SJSA1 (cell line): ENCODE measurements at regions not wholly inside any gene's neighbourhood (a gene's known extent, or its start where the extent isn't known, plus 50 kb on each side); places are given as distances from the start of the nearest gene placed in this dataset.

Source experiments
- DNase-seq, 2 experiments: peaks; one replicate each; pipeline ENCODE4 v3.0.0-alpha.2; 2015 to 2020; ENCODE audit warnings: low spot score in 2 of 2, low read depth in 1 of 2
- H3K27ac ChIP-seq: fragments of 250-450 bp; sonication (Bioruptor Pico); 2 replicates; pipeline ENCODE4 v1.5.1; 2020; ENCODE audit warnings: mild to moderate bottlenecking, moderate library complexity
- H3K27me3 ChIP-seq: fragments of 250-450 bp; sonication (Bioruptor Pico); replicated peaks from 2 replicates; pipeline ENCODE4 v1.5.1; 2020; ENCODE audit warnings: mild to moderate bottlenecking, moderate library complexity
- H3K36me3 ChIP-seq: fragments of 250-450 bp; sonication (Bioruptor Pico); 2 replicates; pipeline ENCODE4 v1.5.1; 2020; ENCODE audit warnings: mild to moderate bottlenecking
- H3K4me1 ChIP-seq: fragments of 250-450 bp; sonication (Bioruptor Pico); replicated peaks from 2 replicates; pipeline ENCODE4 v1.6.1; 2021; ENCODE audit warnings: mild to moderate bottlenecking
- H3K4me3 ChIP-seq: fragments of 250-450 bp; sonication (Bioruptor Pico); 2 replicates; pipeline ENCODE4 v1.5.1; 2020; ENCODE audit warnings: mild to moderate bottlenecking
- H3K9me3 ChIP-seq: fragments of 250-450 bp; sonication (Bioruptor Pico); replicated peaks from 2 replicates; pipeline ENCODE4 v1.5.1; 2020; ENCODE audit warnings: mild to moderate bottlenecking

- no peaks in the 10 kb centered on the region for H3K27me3 ChIP-seq
Observed at GRCh38 chr4:177759729-177760128, 317.5 kb upstream of the AGA start.

GRCh38 chr4:177761692-177762091 is 319.5 kb upstream of the AGA start:
- Histone ChIP-seq H3K4me3 (no peak overlapping the region), H3K27ac (no peak overlapping the region), H3K9me3 (0 out of 2 replicates have a peak, but pooled peaks cover 2% of the 10 kb centered on the region), H3K36me3 (no peaks in the 10 kb centered on the region), H3K4me1 (no peaks in the 10 kb centered on the region), H3K27me3 (no peaks in the 10 kb centered on the region)
- no peak for DNase-seq

More at GRCh38 chr4:177759729-177760128, 317.5 kb upstream of the AGA start:
- no peaks in the 10 kb centered on the region for H3K36me3 ChIP-seq
- no peaks in the 10 kb centered on the region for H3K4me1 ChIP-seq
- no peak overlapping the region for H3K27ac ChIP-seq
- DNase-seq = no peak
- no peak overlapping the region for H3K4me3 ChIP-seq
- 0 out of 2 replicates have a peak, but pooled peaks cover 2% of the 10 kb centered on the region for H3K9me3 ChIP-seq

- Histone ChIP-seq H3K4me1 (no peaks in the 10 kb centered on the region), H3K27me3 (no peaks in the 10 kb centered on the region), H3K27ac (no peak overlapping the region), H3K4me3 (no peak overlapping the region), H3K36me3 (no peaks in the 10 kb centered on the region), H3K9me3 (no peaks in the 10 kb centered on the region)
- DNase-seq = no peak
Observed at GRCh38 chr4:177769155-177769554, 326.9 kb upstream of the AGA start.

- H3K27me3 ChIP-seq = no peaks in the 10 kb centered on the region
- H3K27ac ChIP-seq = no peak overlapping the region
- no peaks in the 10 kb centered on the region for H3K9me3 ChIP-seq
- H3K36me3 ChIP-seq = no peaks in the 10 kb centered on the region
- no peak overlapping the region for H3K4me3 ChIP-seq
- no peak for DNase-seq
- no peaks in the 10 kb centered on the region for H3K4me1 ChIP-seq
Observed at GRCh38 chr4:177770776-177771175, 328.5 kb upstream of the AGA start.

DNA sequence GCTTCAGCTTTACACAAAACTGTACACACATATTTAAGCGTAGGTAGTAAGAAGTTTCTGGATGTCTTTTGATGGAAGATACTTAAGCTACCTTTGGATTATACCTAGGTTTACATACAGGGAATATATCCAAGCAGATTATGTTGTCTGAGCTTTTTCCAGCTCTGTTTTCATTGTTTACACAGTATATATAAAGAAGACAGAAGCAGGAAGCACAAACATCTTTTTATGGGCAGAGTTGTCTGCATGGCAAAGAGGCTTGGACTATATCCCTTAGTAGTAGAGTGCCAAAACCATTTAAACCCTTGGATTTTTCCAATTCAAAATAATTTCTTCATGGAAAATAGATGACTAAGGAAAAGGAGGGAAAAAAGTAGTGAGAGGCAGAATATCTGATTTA is 329.4 kb upstream of the AGA start:
- Histone ChIP-seq H3K27me3 (no peaks in the 10 kb centered on the region), H3K27ac (no peak overlapping the region), H3K36me3 (no peaks in the 10 kb centered on the region), H3K4me3 (no peak overlapping the region), H3K4me1 (no peaks in the 10 kb centered on the region), H3K9me3 (no peaks in the 10 kb centered on the region)
- DNase-seq = no peak

- H3K4me1 ChIP-seq = no peaks in the 10 kb centered on the region
- H3K4me3 ChIP-seq = no peak overlapping the region
- H3K27ac ChIP-seq = no peak overlapping the region
- no peaks in the 10 kb centered on the region for H3K27me3 ChIP-seq
- no peaks in the 10 kb centered on the region for H3K9me3 ChIP-seq
- H3K36me3 ChIP-seq = no peaks in the 10 kb centered on the region
- no peak for DNase-seq
Observed at GRCh38 chr4:177778623-177779022, 336.4 kb upstream of the AGA start.

- Histone ChIP-seq H3K27ac (no peak overlapping the region), H3K4me1 (no peaks in the 10 kb centered on the region), H3K4me3 (no peak overlapping the region), H3K9me3 (no peaks in the 10 kb centered on the region), H3K27me3 (no peaks in the 10 kb centered on the region), H3K36me3 (no peaks in the 10 kb centered on the region)
- DNase-seq = no peak
Observed at GRCh38 chr4:177785000-177785399, 342.8 kb upstream of the AGA start.

DNA sequence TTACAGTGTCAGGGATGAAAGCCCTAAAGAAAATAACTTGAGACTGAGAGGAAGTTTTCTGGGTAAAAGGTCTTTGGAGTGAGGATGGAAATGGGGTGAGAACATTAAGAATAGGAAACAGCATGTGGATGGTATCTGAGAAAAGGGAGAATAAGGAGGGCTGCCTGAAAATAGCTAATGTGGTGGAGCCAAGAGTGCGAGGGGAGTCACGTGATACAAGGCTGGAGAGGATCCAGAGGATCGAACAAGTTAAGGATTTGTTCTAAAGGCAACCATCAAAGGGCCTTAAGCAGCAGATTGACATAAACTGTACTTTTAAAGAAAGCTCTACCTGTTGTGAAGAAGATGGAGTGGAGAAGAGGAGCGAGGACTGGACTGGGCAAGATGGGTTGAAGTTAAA is 347.4 kb upstream of the AGA start:
- DNase-seq = no peak
- Histone ChIP-seq H3K27ac (no peak overlapping the region), H3K4me3 (no peak overlapping the region), H3K36me3 (no peaks in the 10 kb centered on the region), H3K9me3 (no peaks in the 10 kb centered on the region), H3K4me1 (no peaks in the 10 kb centered on the region), H3K27me3 (no peaks in the 10 kb centered on the region)

DNA sequence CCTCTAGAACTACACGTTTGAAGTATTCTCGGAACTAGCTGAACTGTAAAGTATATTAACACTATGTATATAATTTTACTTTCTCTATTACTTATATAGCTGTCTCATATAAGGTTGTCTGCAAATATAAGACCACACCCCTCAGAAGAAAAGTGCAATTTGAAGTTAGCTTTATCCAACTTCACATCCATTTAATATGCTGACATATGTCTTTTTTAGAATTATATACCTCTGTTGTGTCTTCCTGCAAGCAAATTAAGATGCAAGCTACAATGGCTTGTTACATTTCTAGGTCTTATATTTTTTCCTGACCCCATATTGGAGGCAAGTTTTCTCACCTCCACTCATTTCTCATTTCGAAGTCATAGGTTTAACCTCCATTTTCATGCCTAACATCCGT is 349.0 kb upstream of the AGA start:
- no peaks in the 10 kb centered on the region for H3K27me3 ChIP-seq
- H3K4me1 ChIP-seq = no peaks in the 10 kb centered on the region
- no peak overlapping the region for H3K27ac ChIP-seq
- H3K9me3 ChIP-seq = no peaks in the 10 kb centered on the region
- no peak for DNase-seq
- H3K36me3 ChIP-seq = no peaks in the 10 kb centered on the region
- no peak overlapping the region for H3K4me3 ChIP-seq

DNA sequence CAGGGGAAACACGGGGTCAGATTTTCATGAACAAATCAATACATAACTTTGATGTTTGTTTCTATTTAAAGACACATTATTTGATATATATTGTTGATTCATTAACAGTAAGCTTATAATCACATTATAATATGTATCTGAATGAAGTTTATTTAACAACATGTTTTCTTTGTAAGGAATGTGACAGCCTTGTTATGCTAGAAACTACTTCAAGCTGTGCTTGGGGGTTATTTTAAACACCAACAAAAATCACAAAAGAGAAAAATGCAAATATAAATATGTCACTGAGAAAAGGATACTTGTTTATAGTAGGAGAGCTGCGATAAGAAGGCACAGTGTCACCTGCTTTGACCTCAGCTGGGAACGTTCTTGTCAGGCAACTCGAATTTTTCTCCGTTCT is 354.6 kb upstream of the AGA start:
- Histone ChIP-seq H3K27ac (no peak overlapping the region), H3K4me3 (no peak overlapping the region), H3K9me3 (no peaks in the 10 kb centered on the region), H3K4me1 (no peaks in the 10 kb centered on the region), H3K36me3 (no peaks in the 10 kb centered on the region), H3K27me3 (no peaks in the 10 kb centered on the region)
- DNase-seq = no peak

GRCh38 chr4:177798161-177798560 is 355.9 kb upstream of the AGA start:
- Histone ChIP-seq H3K4me3 (no peak overlapping the region), H3K9me3 (no peaks in the 10 kb centered on the region), H3K36me3 (no peaks in the 10 kb centered on the region), H3K27me3 (no peaks in the 10 kb centered on the region), H3K4me1 (no peaks in the 10 kb centered on the region), H3K27ac (no peak overlapping the region)
- DNase-seq = no peak

GRCh38 chr4:177802162-177802561 is 359.9 kb upstream of the AGA start:
- no peak for DNase-seq
- no peaks in the 10 kb centered on the region for H3K27me3 ChIP-seq
- H3K36me3 ChIP-seq = no peaks in the 10 kb centered on the region
- H3K4me3 ChIP-seq = no peak overlapping the region
- no peaks in the 10 kb centered on the region for H3K9me3 ChIP-seq
- H3K4me1 ChIP-seq = no peaks in the 10 kb centered on the region
- no peak overlapping the region for H3K27ac ChIP-seq

- Histone ChIP-seq H3K27me3 (no peaks in the 10 kb centered on the region), H3K4me1 (no peaks in the 10 kb centered on the region), H3K36me3 (no peaks in the 10 kb centered on the region), H3K4me3 (no peak overlapping the region), H3K9me3 (no peaks in the 10 kb centered on the region), H3K27ac (no peak overlapping the region)
- DNase-seq = no peak
Observed at GRCh38 chr4:177802661-177803060, 360.4 kb upstream of the AGA start.

GRCh38 chr4:177803151-177803550 is 360.9 kb upstream of the AGA start:
- Histone ChIP-seq H3K27me3 (no peaks in the 10 kb centered on the region), H3K4me3 (no peak overlapping the region), H3K4me1 (no peaks in the 10 kb centered on the region), H3K36me3 (no peaks in the 10 kb centered on the region), H3K27ac (no peak overlapping the region), H3K9me3 (no peaks in the 10 kb centered on the region)
- DNase-seq = no peak

DNA sequence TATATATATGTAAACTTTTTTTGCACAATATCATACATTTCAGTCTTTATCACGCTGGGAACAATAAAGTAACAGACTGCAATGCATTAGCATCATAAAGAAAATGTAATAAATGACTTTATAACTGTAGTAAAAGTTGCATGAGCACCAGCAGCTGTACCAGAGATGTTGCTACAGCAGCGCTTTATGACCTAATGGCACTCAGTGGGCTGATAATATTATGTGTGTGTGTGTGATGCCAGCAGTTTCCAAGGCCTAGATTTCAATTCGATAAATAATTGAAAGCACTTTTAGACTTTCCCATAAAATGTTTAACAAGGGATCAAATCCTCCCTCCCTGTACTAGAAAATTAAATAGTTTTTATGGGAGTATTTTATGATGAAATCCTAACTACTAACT is 367.6 kb upstream of the AGA start:
- Histone ChIP-seq H3K9me3 (no peaks in the 10 kb centered on the region), H3K27ac (no peak overlapping the region), H3K4me1 (no peaks in the 10 kb centered on the region), H3K27me3 (no peaks in the 10 kb centered on the region), H3K4me3 (no peak overlapping the region), H3K36me3 (no peaks in the 10 kb centered on the region)
- no peak for DNase-seq
